ENCODE measurements at regions not wholly inside any gene's neighbourhood (a gene's known extent, or its start where the extent isn't known, plus 50 kb on each side); places are given as distances from the start of the nearest gene placed in this dataset.
"Not testable (repeated sequence)": the region's sequence is repeated elsewhere in the genome, so short reads cannot be mapped to it uniquely, and the experiment has no call there.

- CTCF ChIA-PET = no interaction called here
- BruUV-seq (replicated peaks) = no TSS peak
- intact Hi-C loops (cut with micrococcal nuclease; ENCODE audit: unreplicated experiment) = no loop called here
Measured at GRCh38 chr3:96480881-96481280, 333.5 kb upstream of the EPHA6 start.

GRCh38 chr3:96483191-96483590, 331.2 kb upstream of the EPHA6 start:
- BruUV-seq (replicated peaks); H3K4me3 Mint-ChIP-seq (ENCODE audit: unreplicated experiment); POLR2A ChIA-PET; DNase-seq; H3K27ac Mint-ChIP-seq (ENCODE audit: unreplicated experiment); H3K4me1 Mint-ChIP-seq (ENCODE audit: low read depth, unreplicated experiment); H3K4me1 ChIP-seq; intact Hi-C loops (cut with micrococcal nuclease; ENCODE audit: unreplicated experiment); CTCF ChIA-PET; H3K4me3 ChIP-seq (ENCODE audit: low read depth, low read length); H3K27me3 Mint-ChIP-seq (ENCODE audit: insufficient read depth, unreplicated experiment); H3K9me3 Mint-ChIP-seq (ENCODE audit: unreplicated experiment); H3K36me3 Mint-ChIP-seq (ENCODE audit: insufficient read depth, unreplicated experiment); H3K9me3 ChIP-seq; H3K27me3 ChIP-seq (replicated peaks; ENCODE audit: control insufficient read depth, insufficient read depth, low read length); H3K36me3 ChIP-seq (ENCODE audit: control insufficient read depth, insufficient read depth, low read length): not testable (repeated sequence)

More at GRCh38 chr3:96480881-96481280, 333.5 kb upstream of the EPHA6 start:
- Mint-ChIP-seq H3K36me3 (ENCODE audit: insufficient read depth, unreplicated experiment) (no peaks in the 10 kb centered on the region), H3K27me3 (ENCODE audit: insufficient read depth, unreplicated experiment) (no peaks in the 10 kb centered on the region), H3K4me3 (ENCODE audit: unreplicated experiment) (no peak overlapping the region), H3K4me1 (ENCODE audit: low read depth, unreplicated experiment) (no peaks in the 10 kb centered on the region), H3K9me3 (ENCODE audit: unreplicated experiment) (no peaks in the 10 kb centered on the region), H3K27ac (ENCODE audit: unreplicated experiment) (no peak overlapping the region)
- POLR2A ChIA-PET = no interaction called here
- DNase-seq = no peak
- H3K27me3 ChIP-seq (replicated peaks; ENCODE audit: control insufficient read depth, insufficient read depth, low read length) = no peaks in the 10 kb centered on the region
- no peak overlapping the region for H3K4me3 ChIP-seq (ENCODE audit: low read depth, low read length)
- H3K4me1 ChIP-seq = no peaks in the 10 kb centered on the region
- no peaks in the 10 kb centered on the region for H3K9me3 ChIP-seq
- no peak for TF ChIP-seq CTCF (IDR thresholded peaks at IDR 0.05; ENCODE audit: insufficient read depth in 1 of 2, low read depth in 1 of 2, low read length in 1 of 2, severe bottlenecking in 1 of 2, unreplicated experiment in 1 of 2)
- no peaks in the 10 kb centered on the region for H3K36me3 ChIP-seq (ENCODE audit: control insufficient read depth, insufficient read depth, low read length)

GRCh38 chr3:96483781-96484180, 330.6 kb upstream of the EPHA6 start:
- POLR2A ChIA-PET = no interaction called here
- Histone ChIP-seq H3K27me3 (replicated peaks; ENCODE audit: control insufficient read depth, insufficient read depth, low read length) (no peaks in the 10 kb centered on the region), H3K9me3 (no peaks in the 10 kb centered on the region), H3K36me3 (ENCODE audit: control insufficient read depth, insufficient read depth, low read length) (no peaks in the 10 kb centered on the region), H3K4me3 (ENCODE audit: low read depth, low read length) (no peak overlapping the region), H3K4me1 (no peaks in the 10 kb centered on the region)
- intact Hi-C loops (cut with micrococcal nuclease; ENCODE audit: unreplicated experiment) = no loop called here
- Mint-ChIP-seq H3K4me1 (ENCODE audit: low read depth, unreplicated experiment) (no peaks in the 10 kb centered on the region), H3K36me3 (ENCODE audit: insufficient read depth, unreplicated experiment) (no peaks in the 10 kb centered on the region), H3K4me3 (ENCODE audit: unreplicated experiment) (no peak overlapping the region), H3K9me3 (ENCODE audit: unreplicated experiment) (no peaks in the 10 kb centered on the region), H3K27me3 (ENCODE audit: insufficient read depth, unreplicated experiment) (no peaks in the 10 kb centered on the region), H3K27ac (ENCODE audit: unreplicated experiment) (no peak overlapping the region)
- CTCF ChIA-PET = no interaction called here
- DNase-seq = no peak
- no peak for TF ChIP-seq CTCF (IDR thresholded peaks at IDR 0.05; ENCODE audit: insufficient read depth in 1 of 2, low read depth in 1 of 2, low read length in 1 of 2, severe bottlenecking in 1 of 2, unreplicated experiment in 1 of 2)
- BruUV-seq (replicated peaks) = no TSS peak

GRCh38 chr3:96488708-96489107, 325.7 kb upstream of the EPHA6 start:
- H3K4me1 ChIP-seq = no peaks in the 10 kb centered on the region
- BruUV-seq (replicated peaks) = no TSS peak
- Mint-ChIP-seq H3K27me3 (ENCODE audit: insufficient read depth, unreplicated experiment) (no peaks in the 10 kb centered on the region), H3K9me3 (ENCODE audit: unreplicated experiment) (no peaks in the 10 kb centered on the region), H3K36me3 (ENCODE audit: insufficient read depth, unreplicated experiment) (no peaks in the 10 kb centered on the region), H3K4me3 (ENCODE audit: unreplicated experiment) (no peak overlapping the region), H3K4me1 (ENCODE audit: low read depth, unreplicated experiment) (no peaks in the 10 kb centered on the region), H3K27ac (ENCODE audit: unreplicated experiment) (no peak overlapping the region)
- ChIA-PET POLR2A (no interaction called here), CTCF (no interaction called here)
- DNase-seq = no peak
- TF ChIP-seq CTCF (IDR thresholded peaks at IDR 0.05; ENCODE audit: insufficient read depth in 1 of 2, low read depth in 1 of 2, low read length in 1 of 2, severe bottlenecking in 1 of 2, unreplicated experiment in 1 of 2) = no peak
- no peak overlapping the region for H3K4me3 ChIP-seq (ENCODE audit: low read depth, low read length)
- intact Hi-C loops (cut with micrococcal nuclease; ENCODE audit: unreplicated experiment) = no loop called here
- no peaks in the 10 kb centered on the region for H3K9me3 ChIP-seq
- H3K36me3 ChIP-seq (ENCODE audit: control insufficient read depth, insufficient read depth, low read length) = no peaks in the 10 kb centered on the region
- no peaks in the 10 kb centered on the region for H3K27me3 ChIP-seq (replicated peaks; ENCODE audit: control insufficient read depth, insufficient read depth, low read length)

All from Caco-2 (cell line).